B cell (primary cell): ENCODE measurements at regions not wholly inside any gene's neighbourhood (a gene's known extent, or its start where the extent isn't known, plus 50 kb on each side); places are given as distances from the start of the nearest gene placed in this dataset.

Source experiments
- ATAC-seq: fragments of 200-7000 bp; cut with Tn5 transposase; one replicate; pipeline ENCODE4 v1.10.0; 2021; ENCODE audit warnings: low read depth, mild to moderate bottlenecking, moderate number of reproducible peaks, moderate library complexity
- CTCF ChIA-PET: fragments of 350-600 bp; sonication (Branson Sonifier 250); formaldehyde crosslinking; loops from one replicate; lab custom pipeline; 2021; ENCODE audit warnings: antibody characterized with exemption, inconsistent platforms; lab: Charles Lee
- POLR2A ChIA-PET: fragments of 350-600 bp; sonication (Branson Sonifier 250); formaldehyde crosslinking; loops from one replicate; lab custom pipeline; 2021; ENCODE audit warnings: antibody characterized with exemption; lab: Charles Lee
- DNase-seq: peaks from one replicate; pipeline ENCODE4 v3.0.0; 2013
- H2AFZ ChIP-seq: 2 replicates; pipeline ENCODE4 v1.6.1; 2012; ENCODE audit warnings: mild to moderate bottlenecking, low read depth, low read length; ENCODE audit not compliant: insufficient read depth, poor library complexity, severe bottlenecking
- H3K27ac ChIP-seq, 2 donors: 1 replicate in 1 of 2; 2 replicates in 1 of 2; pipeline ENCODE4 v1.5.1; 2012 to 2013; ENCODE audit warnings: low read length in 2 of 2, mild to moderate bottlenecking in 2 of 2, moderate library complexity in 1 of 2
- H3K27me3 ChIP-seq, 4 experiments: fragments of 200-600 bp in 1 of 4; sonication (generic) in 1 of 4; replicated peaks in 1 of 4; 1 replicate in 2 of 4; 2 replicates in 2 of 4; pipeline versions ENCODE4 v1.6.1 to v1.7.0; 2013 to 2016; ENCODE audit warnings: low read length in 3 of 4, mild to moderate bottlenecking in 2 of 4, mixed read lengths in 1 of 4, moderate library complexity in 1 of 4; ENCODE audit not compliant: insufficient read depth in 4 of 4, control insufficient read depth in 3 of 4; ENCODE audit errors: control extremely low read depth in 1 of 4
- H3K36me3 ChIP-seq, 2 experiments: replicated peaks in 1 of 2; 1 replicate in 1 of 2; 2 replicates in 1 of 2; pipeline versions ENCODE4 v1.6.1 to v1.7.1; 2013; ENCODE audit warnings: low read length in 1 of 2; ENCODE audit not compliant: insufficient read depth in 2 of 2, control insufficient read depth in 1 of 2; ENCODE audit errors: control extremely low read depth in 1 of 2, extremely low read depth in 1 of 2
- H3K4me1 ChIP-seq, 2 donors: fragments of 200-600 bp in 1 of 2; sonication (generic) in 1 of 2; 1 replicate in 1 of 2; 2 replicates in 1 of 2; pipeline versions ENCODE4 v1.5.1 to v1.6.1; 2013 to 2017; ENCODE audit warnings: low read length in 2 of 2; ENCODE audit not compliant: control insufficient read depth in 2 of 2, insufficient read depth in 2 of 2
- H3K4me2 ChIP-seq: replicated peaks from 2 replicates; pipeline ENCODE3; 2012; ENCODE audit warnings: mild to moderate bottlenecking, low read depth, low read length; ENCODE audit not compliant: poor library complexity, severe bottlenecking
- H3K4me3 ChIP-seq, 5 experiments: fragments of 200-600 bp in 1 of 5; sonication (generic) in 1 of 5; 1 replicate in 3 of 5; 2 replicates in 2 of 5; pipeline versions ENCODE4 v1.5.1 to v1.7.0; 2011 to 2016; ENCODE audit warnings: low read length in 4 of 5, mild to moderate bottlenecking in 4 of 5, low read depth in 2 of 5, control low read depth in 1 of 5, moderate library complexity in 1 of 5; ENCODE audit not compliant: insufficient read depth in 1 of 5; ENCODE audit errors: control extremely low read depth in 1 of 5, extremely low read depth in 1 of 5
- H3K79me2 ChIP-seq: fragments of 200-600 bp; sonication (generic); one replicate; pipeline ENCODE4 v1.6.0; 2016; ENCODE audit warnings: low read length; ENCODE audit not compliant: control insufficient read depth, insufficient read depth
- H3K9ac ChIP-seq: fragments of 200-600 bp; sonication (generic); 2 replicates; pipeline ENCODE4 v1.6.1; 2017; ENCODE audit warnings: mild to moderate bottlenecking, low read length, moderate library complexity
- H3K9me3 ChIP-seq, 3 donors: one replicate each; pipeline versions ENCODE4 v1.6.1 to v1.7.1; 2013; ENCODE audit warnings: low read length in 2 of 3; ENCODE audit not compliant: control insufficient read depth in 2 of 3, insufficient read depth in 1 of 3; ENCODE audit errors: control extremely low read depth in 1 of 3
- H4K20me1 ChIP-seq: 2 replicates; pipeline ENCODE4 v1.6.0; 2012; ENCODE audit warnings: mild to moderate bottlenecking, low read length; ENCODE audit not compliant: insufficient read depth, control insufficient read depth, poor library complexity, severe bottlenecking
- H3K27ac Mint-ChIP-seq: one replicate; pipeline ENCODE4 v1.8.0; 2021; ENCODE audit warnings: mixed read lengths
- H3K27me3 Mint-ChIP-seq: one replicate; pipeline ENCODE4 v1.8.0; 2021; ENCODE audit warnings: mixed read lengths
- H3K4me1 Mint-ChIP-seq: one replicate; pipeline ENCODE4 v1.8.0; 2021; ENCODE audit warnings: mixed read lengths
- H3K4me3 Mint-ChIP-seq: one replicate; pipeline ENCODE4 v1.8.0; 2021; ENCODE audit warnings: mixed read lengths
- H3K9me3 Mint-ChIP-seq: one replicate; pipeline ENCODE4 v1.8.0; 2022; ENCODE audit warnings: mixed read lengths; ENCODE audit not compliant: insufficient read depth
- CTCF ChIP-seq: fragments of 200-600 bp; IDR thresholded peaks from one replicate; pipeline ENCODE4 v1.8.0; 2022; ENCODE audit warnings: antibody characterized with exemption, mild to moderate bottlenecking
- EZH2 ChIP-seq: IDR thresholded peaks from 2 replicates; pipeline ENCODE4 v1.6.1; 2012; ENCODE audit warnings: borderline replicate concordance, low read depth, mild to moderate bottlenecking, moderate library complexity, low read length; ENCODE audit not compliant: insufficient read depth, poor library complexity, severe bottlenecking
- WGBS: methylation state at CpG from one replicate; pipeline ENCODE4 v1.1.5; 2013; ENCODE audit warnings: missing lambda C conversion rate; ENCODE audit not compliant: insufficient coverage; 5-methylcytosine and 5-hydroxymethylcytosine counted together
- intact Hi-C: fragments of 100-400 bp; cut with micrococcal nuclease; formaldehyde crosslinking; loops from one replicate; pipeline ENCODE4 v1.10.0; 2022

- Mint-ChIP-seq H3K27ac (no peak overlapping the region), H3K4me3 (no peak overlapping the region), H3K4me1 (peaks cover 7% of the 10 kb centered on the region), H3K27me3 (no peaks in the 10 kb centered on the region), H3K9me3 (no peaks in the 10 kb centered on the region)
- 96% methylated on average over 1 of the region's 2 CpGs for WGBS
- Histone ChIP-seq H3K27ac (no peak overlapping the region), H3K4me1 (no peaks in the 10 kb centered on the region), H3K4me2 (no peak overlapping the region), H3K9me3 (no peaks in the 10 kb centered on the region), H4K20me1 (no peaks in the 10 kb centered on the region), H3K4me3 (no peak overlapping the region), H3K9ac (no peak overlapping the region), H2AFZ (no peak overlapping the region), H3K79me2 (no peaks in the 10 kb centered on the region), H3K36me3 (no peaks in the 10 kb centered on the region), H3K27me3 (no peaks in the 10 kb centered on the region)
- intact Hi-C loops: no loop called here
- ChIA-PET POLR2A (no interaction called here), CTCF (interaction anchor here (1.3 kb wide), 1 partner anchor 354 kb away, joined by 3 read pairs; no protein-coding TSS in a partner anchor)
- ATAC-seq: no peak
- no peak for DNase-seq
- TF ChIP-seq CTCF (no peak), EZH2 (no peak)
These were observed 225.2 kb upstream of the RREB1 start for GRCh38 chr6:6882592-6882991.

- Mint-ChIP-seq H3K9me3 (no peaks in the 10 kb centered on the region), H3K4me1 (peaks cover 7% of the 10 kb centered on the region), H3K27me3 (no peaks in the 10 kb centered on the region), H3K4me3 (no peak overlapping the region), H3K27ac (no peak overlapping the region)
- Histone ChIP-seq H3K9me3 (no peaks in the 10 kb centered on the region), H3K4me3 (no peak overlapping the region), H3K4me1 (no peaks in the 10 kb centered on the region), H3K27me3 (no peaks in the 10 kb centered on the region), H2AFZ (no peak overlapping the region), H3K9ac (no peak overlapping the region), H3K27ac (no peak overlapping the region), H3K36me3 (no peaks in the 10 kb centered on the region), H4K20me1 (no peaks in the 10 kb centered on the region), H3K4me2 (no peak overlapping the region), H3K79me2 (no peaks in the 10 kb centered on the region)
- ATAC-seq (no peak), DNase-seq (no peak)
- intact Hi-C loops: no loop called here
- 98% methylated on average over 5 of the region's 6 CpGs for WGBS
- ChIA-PET POLR2A (no interaction called here), CTCF (no interaction called here)
- TF ChIP-seq EZH2 (no peak), CTCF (no peak)
These were observed 224.8 kb upstream of the RREB1 start for GRCh38 chr6:6883011-6883410.
